ENCODE measurements at regions not wholly inside any gene's neighbourhood (a gene's known extent, or its start where the extent isn't known, plus 50 kb on each side); places are given as distances from the start of the nearest gene placed in this dataset.

DNA sequence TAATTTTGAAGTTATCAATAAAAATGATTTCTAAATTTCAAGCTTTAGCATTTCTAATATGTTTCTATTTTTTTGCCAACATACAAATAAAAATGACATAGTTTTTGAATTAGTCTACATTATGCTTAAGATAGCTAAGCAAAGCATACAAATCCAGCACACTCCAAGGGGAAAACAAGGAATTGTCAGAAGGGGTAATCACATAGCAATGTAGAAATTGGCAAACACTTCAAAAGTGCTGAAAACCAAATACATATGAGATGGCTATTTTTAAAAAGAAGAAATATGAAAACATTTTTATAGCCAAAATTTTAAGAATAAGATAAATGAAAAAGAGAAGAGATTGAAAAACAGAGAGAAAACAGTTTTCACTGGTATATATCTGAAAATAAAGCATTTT is 308.0 kb downstream of the SLC6A15 start:
- H3K14ac ChIP-seq (ENCODE audit: insufficient read length), result no peak overlapping the region
- no peak overlapping the region for H3K4me2 ChIP-seq (ENCODE audit: insufficient read depth in 1 of 2, low read depth in 2 of 2, low read length in 2 of 2)
- H2AK5ac ChIP-seq (ENCODE audit: low read depth, low read length), result no peak overlapping the region
- H2BK12ac ChIP-seq (ENCODE audit: low read depth, low read length), result no peak overlapping the region
- H4K8ac ChIP-seq (ENCODE audit: extremely low read depth, insufficient read depth, low read length), result no peak overlapping the region
- H2BK120ac ChIP-seq (replicated peaks; ENCODE audit: low read depth, low read length), result no peak overlapping the region
- H3K9ac ChIP-seq (replicated peaks in 1 of 4; ENCODE audit: extremely low read depth in 1 of 4, low read depth in 3 of 4, low read length in 3 of 4), result no peak overlapping the region
- H3K9me3 ChIP-seq (ENCODE audit: insufficient read depth in 2 of 2, low read depth in 1 of 2, low read length in 1 of 2), result no peaks in the 10 kb centered on the region
- H3K79me1 ChIP-seq (ENCODE audit: low read depth, low read length), result no peaks in the 10 kb centered on the region
- POLR2A ChIA-PET (ENCODE audit: partially characterized antibody), result no interaction called here
- H2BK5ac ChIP-seq (ENCODE audit: low read depth, low read length), result no peak overlapping the region
- H4K20me1 ChIP-seq (replicated peaks in 1 of 2; ENCODE audit: control insufficient read depth in 1 of 2, insufficient read depth in 2 of 2, low read length in 2 of 2), result no peaks in the 10 kb centered on the region
- no peak overlapping the region for H3K4ac ChIP-seq (replicated peaks; ENCODE audit: insufficient read length, low read depth, low read length)
- no peak overlapping the region for H3K18ac ChIP-seq (ENCODE audit: extremely low read depth, low read length)
- no peak overlapping the region for H3K27ac ChIP-seq (ENCODE audit: low read depth, low read length)
- CTCF ChIA-PET (ENCODE audit: partially characterized antibody), result no interaction called here
- no peak for DNase-seq (ENCODE audit: low read depth in 1 of 2, low spot score in 2 of 2)
- peaks cover 0 to 6% (median 2%) of the 10 kb centered on the region in 4 experiments; a peak in 2 of 7 replicates for H3K4me1 ChIP-seq (replicated peaks in 1 of 4; ENCODE audit: control insufficient read depth in 3 of 4, insufficient read depth in 4 of 4, low read length in 3 of 4)
- H3K27me3 ChIP-seq (replicated peaks in 1 of 4; ENCODE audit: control insufficient read depth in 3 of 4, extremely low read depth in 1 of 4, insufficient read depth in 3 of 4, low read length in 3 of 4), result no peaks in the 10 kb centered on the region
- H2AFZ ChIP-seq (ENCODE audit: low read length), result no peak overlapping the region
- H4K91ac ChIP-seq (replicated peaks; ENCODE audit: insufficient read length, low read length), result no peak overlapping the region
- FAIRE-seq, result no peak
- no peaks in the 10 kb centered on the region for H3K23me2 ChIP-seq (ENCODE audit: low read depth, low read length)
- no peaks in the 10 kb centered on the region for H3K36me3 ChIP-seq (ENCODE audit: control insufficient read depth in 2 of 4, insufficient read depth in 4 of 4, low read length in 3 of 4)
- no peak overlapping the region for H2BK20ac ChIP-seq (ENCODE audit: low read length)
- no peak overlapping the region for H4K5ac ChIP-seq (ENCODE audit: insufficient read length, low read depth, low read length)
- H3K4me3 ChIP-seq (ENCODE audit: extremely low read depth in 1 of 4, insufficient read depth in 2 of 4, low read depth in 3 of 4, low read length in 4 of 4), result no peak overlapping the region
- H3K79me2 ChIP-seq (ENCODE audit: control insufficient read depth in 1 of 2, insufficient read depth in 2 of 2, low read length in 2 of 2), result no peaks in the 10 kb centered on the region
- no peak overlapping the region for H2BK15ac ChIP-seq (ENCODE audit: low read length)
- H3K23ac ChIP-seq (ENCODE audit: insufficient read length), result no peak overlapping the region
- no peak overlapping the region for H3K56ac ChIP-seq (replicated peaks; ENCODE audit: insufficient read length, low read depth, low read length)
- TF ChIP-seq CBX5 (IDR thresholded peaks at IDR 0.05; ENCODE audit: low read depth, low read length), result no peak
- TF ChIP-seq POLR2AphosphoS5 (IDR thresholded peaks at IDR 0.05; ENCODE audit: low read depth, low read length), result no peak
- TF ChIP-seq EZH2 (IDR thresholded peaks at IDR 0.05; ENCODE audit: low read depth, low read length, severe bottlenecking), result no peak
- TF ChIP-seq, protein P1, sequence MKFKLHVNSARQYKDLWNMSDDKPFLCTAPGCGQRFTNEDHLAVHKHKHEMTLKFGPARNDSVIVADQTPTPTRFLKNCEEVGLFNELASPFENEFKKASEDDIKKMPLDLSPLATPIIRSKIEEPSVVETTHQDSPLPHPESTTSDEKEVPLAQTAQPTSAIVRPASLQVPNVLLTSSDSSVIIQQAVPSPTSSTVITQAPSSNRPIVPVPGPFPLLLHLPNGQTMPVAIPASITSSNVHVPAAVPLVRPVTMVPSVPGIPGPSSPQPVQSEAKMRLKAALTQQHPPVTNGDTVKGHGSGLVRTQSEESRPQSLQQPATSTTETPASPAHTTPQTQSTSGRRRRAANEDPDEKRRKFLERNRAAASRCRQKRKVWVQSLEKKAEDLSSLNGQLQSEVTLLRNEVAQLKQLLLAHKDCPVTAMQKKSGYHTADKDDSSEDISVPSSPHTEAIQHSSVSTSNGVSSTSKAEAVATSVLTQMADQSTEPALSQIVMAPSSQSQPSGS (IDR thresholded peaks at IDR 0.05; ENCODE audit: low read length), result no peak
- no peak for TF ChIP-seq EP300 (IDR thresholded peaks at IDR 0.05; ENCODE audit: borderline replicate concordance in 1 of 2, low read depth in 2 of 2, low read length in 2 of 2)
- no peak for TF ChIP-seq TCF12 (IDR thresholded peaks at IDR 0.05; ENCODE audit: low read depth, low read length)
- no peak for TF ChIP-seq SIN3A (conservative IDR thresholded peaks at IDR 0.05 in 1 of 2, IDR thresholded peaks at IDR 0.05 in 1 of 2; ENCODE audit: low read depth in 1 of 2, low read length in 2 of 2)
- TF ChIP-seq RNF2 (IDR thresholded peaks at IDR 0.05; ENCODE audit: borderline replicate concordance, low read depth, low read length, missing control alignments, poor library complexity, severe bottlenecking), result no peak
- no peak for TF ChIP-seq RXRA (IDR thresholded peaks at IDR 0.05; ENCODE audit: insufficient read depth, low read depth, low read length)
- no peak for TF ChIP-seq JUND (IDR thresholded peaks at IDR 0.05; ENCODE audit: low read length)
- no peak for TF ChIP-seq ASH2L (IDR thresholded peaks at IDR 0.05; ENCODE audit: low read length)
- TF ChIP-seq ZNF274 (IDR thresholded peaks at IDR 0.05; ENCODE audit: borderline replicate concordance, extremely low read depth, low read length), result no peak
- no peak for TF ChIP-seq NRF1 (IDR thresholded peaks at IDR 0.05; ENCODE audit: low read depth, low read length)

All from H1 (cell line).